ENCODE measurements at regions not wholly inside any gene's neighbourhood (a gene's known extent, or its start where the extent isn't known, plus 50 kb on each side); places are given as distances from the start of the nearest gene placed in this dataset.

- TF ChIP-seq EZH2 (IDR thresholded peaks at IDR 0.05; ENCODE audit: borderline replicate concordance, insufficient read depth, low read length, poor library complexity, severe bottlenecking) = no peak
- TF ChIP-seq CTCF (IDR thresholded peaks at IDR 0.05; ENCODE audit: poor library complexity, severe bottlenecking) = no peak
- no peak for TF ChIP-seq RAD21 (conservative IDR thresholded peaks at IDR 0.05)
- no peak for TF ChIP-seq EP300 (conservative IDR thresholded peaks at IDR 0.05; ENCODE audit: poor library complexity, severe bottlenecking)
- no peak for TF ChIP-seq TAF1 (IDR thresholded peaks at IDR 0.05; ENCODE audit: low read depth)
- no peak for TF ChIP-seq POLR2AphosphoS5 (IDR thresholded peaks at IDR 0.05)
- no peak for TF ChIP-seq REST (IDR thresholded peaks at IDR 0.05; ENCODE audit: borderline replicate concordance)
- no peak for TF ChIP-seq MXI1 (conservative IDR thresholded peaks at IDR 0.05; ENCODE audit: poor library complexity, severe bottlenecking)
These were observed 83.5 kb upstream of the CPO start for GRCh38 chr2:206855585-206856433.
